Astrocyte (in vitro differentiated cells and primary cell): ENCODE measurements at regions not wholly inside any gene's neighbourhood (a gene's known extent, or its start where the extent isn't known, plus 50 kb on each side); places are given as distances from the start of the nearest gene placed in this dataset.

Source experiments
- DNase-seq: peaks from one replicate; pipeline ENCODE4 v3.0.0-alpha.2; 2010; ENCODE audit warnings: low read depth
- FAIRE-seq: peaks from 2 replicates; lab custom pipeline; 2011; peaks lifted over from hg19 to GRCh38; lab: Jason Lieb, UNC
- H2AFZ ChIP-seq: 2 replicates; pipeline ENCODE4 v1.6.0; 2012; ENCODE audit warnings: low read depth, low read length, inconsistent platforms
- H3K27ac ChIP-seq: 2 replicates; pipeline ENCODE4 v1.5.1; 2011; ENCODE audit warnings: low read depth, low read length, inconsistent platforms
- H3K27me3 ChIP-seq: 2 replicates; pipeline ENCODE4 v1.6.0; 2011; ENCODE audit warnings: low read length, inconsistent platforms; ENCODE audit not compliant: insufficient read depth
- H3K36me3 ChIP-seq: 2 replicates; pipeline ENCODE4 v1.5.1; 2011; ENCODE audit warnings: low read length, inconsistent platforms; ENCODE audit not compliant: insufficient read depth
- H3K4me1 ChIP-seq: 2 replicates; pipeline ENCODE4 v1.5.1; 2011; ENCODE audit warnings: low read length, inconsistent platforms; ENCODE audit not compliant: insufficient read depth
- H3K4me2 ChIP-seq: 2 replicates; pipeline ENCODE4 v1.6.0; 2012; ENCODE audit warnings: low read length, inconsistent platforms
- H3K4me3 ChIP-seq: 2 replicates; pipeline ENCODE4 v1.5.1; 2011; ENCODE audit warnings: low read depth, mild to moderate bottlenecking, low read length, inconsistent platforms; ENCODE audit not compliant: insufficient read depth
- H3K79me2 ChIP-seq: 2 replicates; pipeline ENCODE4 v1.6.0; 2012; ENCODE audit warnings: mild to moderate bottlenecking, low read length, inconsistent platforms; ENCODE audit not compliant: insufficient read depth
- H3K9ac ChIP-seq: 2 replicates; pipeline ENCODE4 v1.6.0; 2012; ENCODE audit warnings: mild to moderate bottlenecking, low read length, inconsistent platforms
- H3K9me3 ChIP-seq: 2 replicates; pipeline ENCODE4 v1.5.1; 2012; ENCODE audit warnings: low read depth, mild to moderate bottlenecking, low read length, inconsistent platforms; ENCODE audit not compliant: insufficient read depth
- H4K20me1 ChIP-seq: 2 replicates; pipeline ENCODE4 v1.6.0; 2012; ENCODE audit warnings: low read length, inconsistent platforms; ENCODE audit not compliant: insufficient read depth
- H3K27ac Mint-ChIP-seq: one replicate; pipeline ENCODE4 v1.8.0; 2021; ENCODE audit warnings: mild to moderate bottlenecking, mixed read lengths; ENCODE audit not compliant: unreplicated experiment
- H3K27me3 Mint-ChIP-seq: one replicate; pipeline ENCODE4 v1.8.0; 2021; ENCODE audit warnings: low read depth, mixed read lengths; ENCODE audit not compliant: unreplicated experiment
- H3K36me3 Mint-ChIP-seq: one replicate; pipeline ENCODE4 v1.8.0; 2021; ENCODE audit warnings: low read depth, mixed read lengths; ENCODE audit not compliant: unreplicated experiment
- H3K4me1 Mint-ChIP-seq: one replicate; pipeline ENCODE4 v1.8.0; 2021; ENCODE audit warnings: low read depth, mixed read lengths; ENCODE audit not compliant: unreplicated experiment
- H3K4me3 Mint-ChIP-seq: one replicate; pipeline ENCODE4 v1.8.0; 2021; ENCODE audit warnings: mild to moderate bottlenecking, moderate library complexity, mixed read lengths; ENCODE audit not compliant: unreplicated experiment
- H3K9me3 Mint-ChIP-seq: one replicate; pipeline ENCODE4 v1.8.0; 2021; ENCODE audit warnings: mild to moderate bottlenecking, mixed read lengths; ENCODE audit not compliant: unreplicated experiment
- EZH2 ChIP-seq: IDR thresholded peaks from 2 replicates; pipeline ENCODE4 v1.6.1; 2012; ENCODE audit warnings: mild to moderate bottlenecking, low read length, inconsistent platforms; ENCODE audit not compliant: insufficient read depth
- TF ChIP-seq, protein P1 (sequence below): IDR thresholded peaks from 2 replicates; pipeline ENCODE4 v1.5.1; 2011; ENCODE audit warnings: low read depth, mild to moderate bottlenecking, inconsistent platforms, low read length, moderate library complexity; ENCODE audit not compliant: insufficient read depth

DNA sequence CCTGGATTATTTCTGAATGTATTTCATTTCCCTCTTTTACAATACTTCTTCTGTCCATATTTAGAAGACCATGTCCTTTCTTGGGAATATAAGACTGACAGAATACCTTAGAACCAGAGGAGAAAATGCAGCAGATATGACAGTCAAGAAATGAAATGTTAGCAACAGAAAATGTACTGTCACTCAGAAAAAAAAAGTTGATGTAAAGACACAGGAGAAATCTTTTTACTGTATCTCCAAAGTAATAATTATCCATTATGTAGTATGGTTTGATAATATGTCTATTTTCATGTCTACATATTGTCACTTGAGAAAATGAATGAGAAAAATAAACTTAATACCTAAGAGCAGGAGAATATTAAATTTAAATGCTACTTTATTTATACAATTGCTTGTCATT, 652.1 kb downstream of the GABRG2 start:
- H3K9ac ChIP-seq: no peak overlapping the region
- no peak overlapping the region for H3K27ac ChIP-seq
- Mint-ChIP-seq H3K9me3 (peaks cover 9% of the 10 kb centered on the region), H3K27ac (no peak overlapping the region), H3K4me3 (no peak overlapping the region), H3K4me1 (no peaks in the 10 kb centered on the region), H3K27me3 (no peaks in the 10 kb centered on the region), H3K36me3 (no peaks in the 10 kb centered on the region)
- no peaks in the 10 kb centered on the region for H3K4me1 ChIP-seq
- no peaks in the 10 kb centered on the region for H4K20me1 ChIP-seq
- H3K79me2 ChIP-seq: no peaks in the 10 kb centered on the region
- H3K4me2 ChIP-seq: no peak overlapping the region
- no peak for TF ChIP-seq EZH2
- TF ChIP-seq, protein P1, sequence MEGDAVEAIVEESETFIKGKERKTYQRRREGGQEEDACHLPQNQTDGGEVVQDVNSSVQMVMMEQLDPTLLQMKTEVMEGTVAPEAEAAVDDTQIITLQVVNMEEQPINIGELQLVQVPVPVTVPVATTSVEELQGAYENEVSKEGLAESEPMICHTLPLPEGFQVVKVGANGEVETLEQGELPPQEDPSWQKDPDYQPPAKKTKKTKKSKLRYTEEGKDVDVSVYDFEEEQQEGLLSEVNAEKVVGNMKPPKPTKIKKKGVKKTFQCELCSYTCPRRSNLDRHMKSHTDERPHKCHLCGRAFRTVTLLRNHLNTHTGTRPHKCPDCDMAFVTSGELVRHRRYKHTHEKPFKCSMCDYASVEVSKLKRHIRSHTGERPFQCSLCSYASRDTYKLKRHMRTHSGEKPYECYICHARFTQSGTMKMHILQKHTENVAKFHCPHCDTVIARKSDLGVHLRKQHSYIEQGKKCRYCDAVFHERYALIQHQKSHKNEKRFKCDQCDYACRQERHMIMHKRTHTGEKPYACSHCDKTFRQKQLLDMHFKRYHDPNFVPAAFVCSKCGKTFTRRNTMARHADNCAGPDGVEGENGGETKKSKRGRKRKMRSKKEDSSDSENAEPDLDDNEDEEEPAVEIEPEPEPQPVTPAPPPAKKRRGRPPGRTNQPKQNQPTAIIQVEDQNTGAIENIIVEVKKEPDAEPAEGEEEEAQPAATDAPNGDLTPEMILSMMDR: no peak
- H3K27me3 ChIP-seq: no peaks in the 10 kb centered on the region
- FAIRE-seq: no peak
- no peak overlapping the region for H2AFZ ChIP-seq
- no peak for DNase-seq
- no peak overlapping the region for H3K4me3 ChIP-seq
- no peaks in the 10 kb centered on the region for H3K36me3 ChIP-seq
- H3K9me3 ChIP-seq: no peaks in the 10 kb centered on the region

DNA sequence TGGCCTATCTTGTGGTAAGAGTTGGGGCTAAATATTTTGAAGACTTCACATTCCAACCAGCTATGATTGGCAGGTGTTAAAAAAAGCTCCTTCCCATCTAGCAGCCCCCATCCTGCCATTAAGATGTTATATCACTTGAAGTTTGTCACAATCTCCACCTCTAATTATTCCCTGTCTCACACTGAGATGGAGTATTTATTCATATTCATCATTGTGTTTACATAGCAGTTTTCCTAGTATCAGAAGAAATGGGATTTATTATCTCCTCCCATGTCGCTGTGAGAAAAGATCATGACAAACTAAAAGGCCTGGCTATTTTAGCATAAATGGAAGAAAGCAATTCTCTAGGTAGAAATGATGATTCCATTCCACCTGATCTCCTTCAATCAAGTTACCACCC, 653.6 kb downstream of the GABRG2 start:
- Mint-ChIP-seq H3K4me1 (no peaks in the 10 kb centered on the region), H3K27ac (no peak overlapping the region), H3K4me3 (no peak overlapping the region), H3K27me3 (no peaks in the 10 kb centered on the region), H3K9me3 (peaks cover 10% of the 10 kb centered on the region), H3K36me3 (no peaks in the 10 kb centered on the region)
- no peaks in the 10 kb centered on the region for H4K20me1 ChIP-seq
- H3K27ac ChIP-seq: no peak overlapping the region
- H3K9ac ChIP-seq: no peak overlapping the region
- peaks cover under 1% of the 10 kb centered on the region for H3K9me3 ChIP-seq
- no peak overlapping the region for H3K4me3 ChIP-seq
- no peak overlapping the region for H3K4me2 ChIP-seq
- no peak overlapping the region for H2AFZ ChIP-seq
- no peaks in the 10 kb centered on the region for H3K4me1 ChIP-seq
- DNase-seq (no peak), FAIRE-seq (no peak)
- no peaks in the 10 kb centered on the region for H3K79me2 ChIP-seq
- TF ChIP-seq, protein P1: no peak
- no peak for TF ChIP-seq EZH2
- H3K27me3 ChIP-seq: no peaks in the 10 kb centered on the region
- H3K36me3 ChIP-seq: no peaks in the 10 kb centered on the region

DNA sequence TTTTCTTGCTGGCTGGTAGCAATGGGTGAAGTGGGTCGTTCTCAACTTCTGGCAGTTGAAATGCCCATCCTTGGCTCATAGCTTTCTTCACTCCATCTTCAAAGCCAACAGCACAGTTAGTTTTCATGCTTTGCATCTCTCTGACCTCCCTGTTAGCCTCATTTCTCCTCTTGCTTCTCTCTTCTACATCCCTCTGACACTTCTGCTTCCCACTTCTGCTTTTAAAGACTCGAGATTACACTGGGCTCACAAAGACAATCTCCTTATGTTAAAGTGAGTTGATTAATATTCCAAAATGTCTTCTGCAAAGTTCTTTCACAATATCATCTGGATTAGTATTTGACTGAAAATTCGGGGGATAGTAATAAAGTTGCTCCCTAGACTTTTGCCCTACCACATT, 684.8 kb upstream of the CCNG1 start:
- no peaks in the 10 kb centered on the region for H3K27me3 ChIP-seq
- no peaks in the 10 kb centered on the region for H3K36me3 ChIP-seq
- Mint-ChIP-seq H3K27ac (no peak overlapping the region), H3K4me3 (no peak overlapping the region), H3K27me3 (no peaks in the 10 kb centered on the region), H3K36me3 (no peaks in the 10 kb centered on the region), H3K4me1 (no peaks in the 10 kb centered on the region), H3K9me3 (no peaks in the 10 kb centered on the region)
- no peaks in the 10 kb centered on the region for H3K79me2 ChIP-seq
- H3K4me2 ChIP-seq: no peak overlapping the region
- no peaks in the 10 kb centered on the region for H4K20me1 ChIP-seq
- DNase-seq: no peak
- no peaks in the 10 kb centered on the region for H3K4me1 ChIP-seq
- H3K4me3 ChIP-seq: no peak overlapping the region
- H3K9me3 ChIP-seq: peaks cover 2% of the 10 kb centered on the region
- no peak overlapping the region for H3K9ac ChIP-seq
- no peak for FAIRE-seq
- TF ChIP-seq EZH2: no peak
- TF ChIP-seq, protein P1: no peak
- no peak overlapping the region for H2AFZ ChIP-seq
- H3K27ac ChIP-seq: no peak overlapping the region
